NCI-H446 treated with DMSO at 0.1 percent for 48 hours (cell line): ENCODE measurements at regions not wholly inside any gene's neighbourhood (a gene's known extent, or its start where the extent isn't known, plus 50 kb on each side); places are given as distances from the start of the nearest gene placed in this dataset.
"Not testable (repeated sequence)": the region's sequence is repeated elsewhere in the genome, so short reads cannot be mapped to it uniquely, and the experiment has no call there.

Experiments used
- DNase-seq: peaks from one replicate; lab custom pipeline; 2025; lab: John Stamatoyannopoulos, UW

GRCh38 chr1:112099979-112100378, 110.5 kb upstream of the KCND3 start:
- DNase-seq, result no peak

- DNase-seq, result no peak
Observed at GRCh38 chr1:112105557-112105956, 116.1 kb upstream of the KCND3 start.

GRCh38 chr1:112110031-112110430, 120.6 kb upstream of the KCND3 start:
- no peak for DNase-seq

GRCh38 chr1:112111734-112112133, 122.3 kb upstream of the KCND3 start:
- DNase-seq, result no peak

GRCh38 chr1:112114540-112114939, 125.1 kb upstream of the KCND3 start:
- DNase-seq, result no peak

- no peak for DNase-seq
Observed at GRCh38 chr1:112126598-112126997, 137.1 kb upstream of the KCND3 start.

GRCh38 chr1:112127606-112128005, 138.1 kb upstream of the KCND3 start:
- not testable (repeated sequence) for DNase-seq

- DNase-seq, result no peak
Observed at GRCh38 chr1:112133487-112133886, 144.0 kb upstream of the KCND3 start.

- no peak for DNase-seq
Observed at GRCh38 chr1:112140743-112141142, 151.3 kb upstream of the KCND3 start.

GRCh38 chr1:112141301-112141700, 151.8 kb upstream of the KCND3 start:
- DNase-seq, result no peak

- no peak for DNase-seq
Observed at GRCh38 chr1:112141923-112142322, 152.5 kb upstream of the KCND3 start.

- no peak for DNase-seq
Observed at GRCh38 chr1:112143871-112144441, 154.5 kb upstream of the KCND3 start.

- peak; percentile 86 for DNase-seq
Observed at GRCh38 chr1:112144733-112145426, 155.4 kb upstream of the KCND3 start.

- no peak for DNase-seq
Observed at GRCh38 chr1:112146201-112146715, 156.8 kb upstream of the KCND3 start.

- not testable (repeated sequence) for DNase-seq
Observed at GRCh38 chr1:112160214-112160613, 170.7 kb upstream of the KCND3 start.

GRCh38 chr1:112165375-112165774, 175.9 kb upstream of the KCND3 start:
- no peak for DNase-seq

- DNase-seq, result no peak
Observed at GRCh38 chr1:112169517-112169916, 180.0 kb upstream of the KCND3 start.

- no peak for DNase-seq
Observed at GRCh38 chr1:112172294-112172882, 182.9 kb upstream of the KCND3 start.

- no peak for DNase-seq
Observed at GRCh38 chr1:112177314-112177713, 187.8 kb upstream of the KCND3 start.

- no peak for DNase-seq
Observed at GRCh38 chr1:112188611-112189010, 199.1 kb upstream of the KCND3 start.

GRCh38 chr1:112196008-112196588, 199.9 kb upstream of the CTTNBP2NL start:
- DNase-seq, result no peak

- no peak for DNase-seq
Observed at GRCh38 chr1:112196731-112197130, 199.3 kb upstream of the CTTNBP2NL start.

GRCh38 chr1:112209493-112209892, 186.5 kb upstream of the CTTNBP2NL start:
- no peak for DNase-seq
